GM18505 (cell line): ENCODE measurements at regions not wholly inside any gene's neighbourhood (a gene's known extent, or its start where the extent isn't known, plus 50 kb on each side); places are given as distances from the start of the nearest gene placed in this dataset.
"Not testable (repeated sequence)": the region's sequence is repeated elsewhere in the genome, so short reads cannot be mapped to it uniquely, and the experiment has no call there.

Source experiments
- ATAC-seq: cut with Tn5 transposase; IDR thresholded peaks from one replicate; pipeline ENCODE4 v1.9.1; 2021; ENCODE audit not compliant: unreplicated experiment
- POLR2A ChIP-seq: IDR thresholded peaks from 4 replicates; pipeline ENCODE4 v1.6.1; 2011; ENCODE audit warnings: borderline replicate concordance; ENCODE audit not compliant: insufficient read depth, insufficient read length; ENCODE audit errors: extremely low read depth

DNA sequence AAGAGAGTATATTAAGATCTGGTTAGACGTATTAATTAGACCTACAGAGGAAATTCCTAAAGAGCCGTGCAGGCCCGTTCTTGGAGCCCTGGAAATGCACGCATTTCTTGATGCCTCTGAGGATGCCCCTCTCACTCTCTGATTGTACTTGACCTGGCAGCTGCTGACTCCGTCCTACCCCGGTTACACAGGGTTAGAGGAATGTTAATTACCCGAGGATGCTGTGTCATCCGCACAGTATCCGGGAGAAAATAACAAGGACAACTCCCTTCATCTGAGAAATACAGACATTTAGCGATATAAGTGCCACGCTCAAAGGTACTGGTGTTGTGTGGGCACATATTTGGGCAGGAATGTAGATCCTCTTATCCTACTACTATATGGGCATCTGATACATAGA, 404.6 kb upstream of the FAT1 start:
- ATAC-seq: no peak
- TF ChIP-seq POLR2A: no peak

DNA sequence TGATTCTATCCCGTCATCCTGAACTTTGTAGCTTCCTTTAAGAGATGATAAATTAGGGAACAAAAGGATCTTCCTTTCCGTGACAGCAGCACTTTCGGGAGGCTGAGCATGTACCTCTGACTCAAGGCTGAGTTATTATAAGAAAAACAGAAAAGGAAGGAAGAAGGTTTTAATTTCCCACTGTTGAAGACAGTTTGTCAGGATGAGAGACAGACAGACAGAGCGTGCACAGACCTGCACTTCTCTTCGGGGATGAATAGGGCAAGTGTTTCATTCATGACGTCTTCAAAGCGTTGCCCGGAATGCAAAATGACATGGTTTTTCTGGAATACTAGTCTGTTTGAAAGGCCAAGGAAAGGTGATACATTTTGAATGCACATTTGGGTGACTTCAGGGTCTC, 405.3 kb upstream of the FAT1 start:
- no peak for ATAC-seq
- no peak for TF ChIP-seq POLR2A

DNA sequence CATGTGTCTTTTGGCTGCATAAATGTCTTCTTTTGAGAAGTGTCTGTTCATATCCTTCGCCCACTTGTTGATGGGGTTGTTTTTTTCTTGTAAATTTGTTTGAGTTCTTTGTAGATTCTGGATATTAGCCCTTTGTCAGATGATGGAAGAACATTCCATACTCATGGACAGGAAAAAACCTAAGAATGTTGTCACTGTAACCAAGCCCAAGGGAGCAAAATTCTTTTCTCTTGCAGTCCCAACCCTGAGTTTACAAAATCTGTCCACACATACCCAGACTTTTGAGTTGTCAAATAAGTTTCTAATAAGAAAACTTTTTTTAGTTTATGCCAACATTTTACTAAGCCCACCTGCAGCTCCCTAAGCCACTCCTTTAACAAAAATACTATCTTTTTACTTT, 408.2 kb upstream of the FAT1 start:
- ATAC-seq: not testable (repeated sequence)

DNA sequence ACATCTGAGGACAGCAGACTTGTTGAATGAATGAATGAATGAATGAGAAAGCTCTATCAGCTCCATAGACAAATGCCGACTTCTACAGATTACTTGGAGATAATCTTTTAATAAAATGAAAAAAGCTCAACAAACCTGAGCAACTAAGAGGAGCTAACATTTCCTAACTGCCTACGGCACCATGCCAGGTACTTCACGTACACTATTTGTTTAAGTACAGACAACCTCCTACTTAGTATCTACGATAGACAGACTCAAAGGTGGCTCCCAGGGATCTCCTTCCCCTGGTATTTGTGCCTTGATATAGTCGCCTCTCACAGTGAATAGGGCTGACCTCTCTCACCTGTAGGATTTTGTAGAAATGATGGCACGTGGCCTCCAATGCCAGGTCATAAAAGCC, 412.2 kb upstream of the FAT1 start:
- ATAC-seq: no peak
- TF ChIP-seq POLR2A: no peak

DNA sequence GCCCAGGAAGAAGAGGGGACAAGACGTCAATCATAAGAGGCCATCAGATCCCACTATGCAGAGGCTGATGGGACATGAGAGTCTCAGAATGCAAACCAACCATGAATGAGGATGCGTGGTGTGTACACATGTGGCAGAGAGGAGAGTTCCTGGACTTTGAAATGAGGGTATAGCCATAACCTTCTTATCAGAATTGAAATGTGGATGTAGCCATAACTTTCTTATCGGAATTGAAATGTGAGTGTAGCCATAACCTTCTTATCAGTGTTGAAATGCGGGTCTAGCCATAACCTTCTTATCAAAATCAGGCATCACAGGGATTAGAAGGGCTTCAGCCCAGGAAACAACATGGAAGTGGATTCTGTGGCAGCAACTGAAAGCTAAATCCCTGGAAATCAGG, 415.5 kb upstream of the FAT1 start:
- TF ChIP-seq POLR2A: no peak
- ATAC-seq: no peak

DNA sequence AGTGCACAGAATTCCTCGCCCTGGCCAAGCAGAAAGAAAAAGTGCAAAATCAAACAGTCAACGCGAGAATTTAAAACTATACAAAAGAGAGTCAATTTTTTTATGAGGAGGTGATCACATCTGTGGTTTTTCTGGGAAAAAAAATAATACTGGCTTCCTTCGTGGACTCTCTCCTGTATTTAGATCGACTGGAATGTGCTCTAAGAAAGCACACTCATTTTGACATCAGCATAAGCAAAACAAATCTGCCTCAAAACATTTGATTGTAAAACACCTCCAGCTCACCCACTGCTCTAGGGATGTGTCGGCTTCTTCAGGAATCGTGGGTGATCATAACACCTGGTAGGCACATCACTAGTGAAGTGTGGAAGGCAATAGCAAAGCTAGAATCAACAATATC, 417.4 kb upstream of the FAT1 start:
- no peak for ATAC-seq

DNA sequence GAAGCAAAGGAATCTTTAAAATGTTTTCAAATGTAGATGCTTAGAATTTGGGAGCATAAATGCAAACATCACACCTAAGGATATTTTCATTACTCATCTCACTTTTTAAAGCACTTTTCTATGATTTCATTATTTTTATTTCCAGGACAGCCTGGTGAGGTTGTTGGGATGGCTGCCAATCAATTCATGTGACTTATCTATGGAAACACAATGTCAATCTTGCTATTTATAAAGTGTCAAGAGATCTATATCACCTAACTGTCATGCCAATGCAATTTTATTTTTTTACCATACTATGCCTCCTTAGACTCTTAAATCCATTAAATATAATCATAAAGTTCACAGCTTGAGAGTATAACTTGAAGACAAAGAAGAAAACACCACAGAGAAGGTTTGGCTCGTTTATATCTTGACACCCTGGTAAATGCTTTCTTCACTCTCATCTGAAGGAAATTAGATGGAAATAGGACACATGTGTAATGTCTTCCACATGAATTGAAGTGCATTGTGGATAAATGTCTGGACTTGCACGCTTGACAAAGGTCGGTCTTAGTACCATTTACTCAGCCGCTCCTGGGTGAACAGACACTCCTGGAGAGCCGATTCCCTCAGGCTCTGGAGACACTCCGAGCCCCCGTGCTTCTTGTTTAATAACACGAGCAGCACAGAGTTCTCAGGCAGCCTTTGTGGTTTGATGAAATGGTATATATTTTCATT, 425.7 kb upstream of the FAT1 start:
- ATAC-seq: no peak
- no peak for TF ChIP-seq POLR2A

More for the DNA sequence above, 417.4 kb upstream of the FAT1 start:
- TF ChIP-seq POLR2A: no peak

DNA sequence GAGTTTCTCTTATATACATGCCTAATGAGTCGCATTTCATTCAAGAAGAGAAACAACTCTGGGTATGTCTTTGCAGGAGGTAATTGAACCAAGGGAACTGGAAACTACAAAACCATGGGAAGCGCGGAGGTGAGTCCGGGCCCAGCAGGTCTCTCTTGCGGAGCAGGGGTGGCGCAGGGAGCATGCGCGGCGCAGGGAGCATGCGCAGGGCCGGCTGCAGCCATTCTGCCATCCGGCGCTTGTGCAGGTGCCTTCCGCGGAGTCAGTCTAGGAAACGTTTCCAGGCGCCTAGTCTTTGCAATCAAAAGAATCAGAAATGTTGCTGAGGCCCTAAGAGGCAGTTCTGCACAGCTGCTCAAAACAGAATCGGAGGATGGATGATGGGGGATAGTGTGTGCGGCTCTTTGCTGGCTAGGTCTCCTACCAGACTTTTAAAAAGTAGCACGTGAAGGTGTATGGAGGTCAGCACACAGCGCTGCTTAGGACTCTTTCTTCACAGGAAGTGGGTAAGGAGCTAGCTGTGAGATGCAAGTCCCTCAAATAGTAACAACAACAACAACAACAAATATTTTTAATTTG, 433.8 kb upstream of the FAT1 start:
- no peak for ATAC-seq

DNA sequence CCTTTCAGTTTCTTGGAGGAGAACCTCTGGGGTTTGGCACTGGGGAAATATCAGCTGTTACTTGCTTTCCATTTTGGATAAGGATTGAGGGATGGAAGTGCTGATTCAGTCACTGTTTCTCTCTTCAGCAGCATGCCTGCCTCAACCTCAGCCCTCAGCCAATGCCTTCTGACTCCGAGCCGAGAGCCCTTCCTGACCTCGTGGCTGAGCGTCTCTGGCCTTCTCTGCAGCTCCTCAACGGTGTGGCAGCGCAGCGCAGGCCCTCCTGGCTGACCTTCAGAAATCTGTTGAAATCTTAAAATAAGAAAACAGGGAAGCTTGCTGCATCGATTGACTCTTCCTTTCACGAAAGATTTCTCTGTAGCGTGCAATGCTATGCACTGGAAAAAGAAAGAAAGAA, 434.3 kb upstream of the FAT1 start:
- TF ChIP-seq POLR2A: no peak
- ATAC-seq: no peak

More for the DNA sequence above, 433.8 kb upstream of the FAT1 start:
- TF ChIP-seq POLR2A: no peak

DNA sequence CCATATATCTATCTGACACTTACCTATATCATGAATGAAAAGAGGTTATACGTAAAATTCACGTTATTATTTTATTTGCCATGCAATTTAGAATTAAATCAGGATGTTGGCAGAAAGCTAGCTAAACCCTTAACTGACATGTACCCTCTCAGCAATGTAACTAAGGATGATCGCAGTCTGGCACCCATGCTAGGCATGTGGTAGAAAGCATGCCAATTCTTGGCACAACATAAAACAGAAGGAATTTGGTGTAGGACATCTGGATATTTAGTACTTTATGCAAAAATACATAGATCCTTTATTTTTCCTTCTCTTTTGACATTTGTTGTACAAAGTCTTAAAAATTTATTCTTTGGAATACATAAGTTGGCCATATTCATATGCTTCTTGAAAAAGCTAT, 436.8 kb upstream of the FAT1 start:
- ATAC-seq: no peak
- no peak for TF ChIP-seq POLR2A

DNA sequence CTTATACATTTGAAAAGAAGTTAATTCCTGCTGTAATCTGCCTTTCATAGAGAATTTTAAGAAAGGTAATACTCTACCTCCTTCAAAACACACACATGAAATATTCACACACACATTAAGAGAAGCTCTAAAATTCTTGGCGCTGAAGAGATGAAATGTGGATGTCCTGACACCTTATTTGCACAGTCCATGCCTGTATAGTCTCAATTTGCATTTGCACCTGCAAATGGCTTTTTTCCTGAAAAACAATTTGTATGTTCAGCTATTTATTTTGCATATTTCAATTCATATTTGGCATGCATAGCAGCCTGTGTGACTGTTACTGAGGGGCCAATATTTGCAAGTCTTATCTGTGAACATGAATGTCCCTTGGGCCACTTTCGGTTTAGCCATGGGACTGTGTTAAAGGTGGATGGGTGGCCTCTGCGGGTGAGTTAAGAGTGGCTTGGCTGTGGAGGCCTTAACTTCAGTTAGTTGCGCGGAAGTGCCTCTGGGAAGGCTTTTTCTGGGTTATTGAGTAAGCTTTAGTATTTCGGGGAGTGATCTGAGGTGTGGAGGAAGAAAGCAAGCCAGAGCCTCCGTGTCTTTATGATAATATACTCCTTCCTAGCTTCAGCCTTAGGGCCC, 443.3 kb upstream of the FAT1 start:
- no peak for TF ChIP-seq POLR2A
- no peak for ATAC-seq

DNA sequence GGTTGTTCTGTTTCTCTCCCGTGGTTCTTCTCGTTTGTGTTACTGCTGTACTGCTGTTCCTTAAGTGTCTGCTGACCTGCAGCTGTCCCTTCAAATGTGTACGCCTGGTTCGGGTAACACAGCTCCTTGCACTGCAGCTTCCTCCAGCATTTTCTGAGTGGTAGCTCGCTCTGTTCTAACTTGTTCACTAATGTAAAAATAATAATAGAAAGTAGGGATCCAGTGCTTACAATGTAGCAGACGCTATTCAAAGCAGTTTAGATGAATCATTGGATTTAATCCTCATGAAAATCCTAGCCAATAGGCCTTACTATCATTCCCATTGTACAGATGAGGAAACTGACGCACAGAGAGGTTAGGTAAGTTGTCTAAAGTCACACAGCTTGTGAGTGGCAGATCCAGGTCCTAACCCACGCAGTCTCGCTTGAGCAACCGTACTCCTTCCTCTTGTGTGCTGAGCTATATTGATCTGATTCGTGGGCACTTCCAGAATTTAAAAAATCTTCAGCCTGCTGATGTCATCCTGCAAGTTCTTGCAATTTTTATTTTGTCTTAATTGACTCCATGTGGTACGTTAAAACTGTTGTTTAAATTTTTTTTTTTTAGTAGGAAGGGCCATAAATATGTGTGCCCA, 448.2 kb upstream of the FAT1 start:
- no peak for TF ChIP-seq POLR2A
- ATAC-seq: no peak

DNA sequence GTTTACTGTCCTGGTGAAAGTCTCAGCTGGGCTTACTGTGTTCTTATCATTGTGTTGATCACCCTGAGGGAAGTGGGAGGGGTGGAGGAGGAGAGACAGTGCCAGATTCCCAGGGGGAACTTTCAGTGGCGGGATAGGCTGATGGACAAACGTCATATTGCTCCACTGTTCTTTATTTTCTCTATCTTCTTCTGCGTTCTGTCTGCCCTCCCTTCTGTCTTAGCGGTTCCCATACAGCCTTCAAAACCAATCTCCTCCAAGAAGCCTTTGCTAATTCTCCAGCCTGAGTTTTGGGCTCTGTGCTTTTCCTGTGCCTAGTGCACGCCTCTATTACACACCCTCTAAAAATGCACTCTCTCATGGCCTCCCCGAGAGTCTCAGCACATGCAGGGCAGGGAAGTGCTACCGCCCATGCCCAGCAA, 448.7 kb upstream of the FAT1 start:
- TF ChIP-seq POLR2A: no peak
- ATAC-seq: no peak

DNA sequence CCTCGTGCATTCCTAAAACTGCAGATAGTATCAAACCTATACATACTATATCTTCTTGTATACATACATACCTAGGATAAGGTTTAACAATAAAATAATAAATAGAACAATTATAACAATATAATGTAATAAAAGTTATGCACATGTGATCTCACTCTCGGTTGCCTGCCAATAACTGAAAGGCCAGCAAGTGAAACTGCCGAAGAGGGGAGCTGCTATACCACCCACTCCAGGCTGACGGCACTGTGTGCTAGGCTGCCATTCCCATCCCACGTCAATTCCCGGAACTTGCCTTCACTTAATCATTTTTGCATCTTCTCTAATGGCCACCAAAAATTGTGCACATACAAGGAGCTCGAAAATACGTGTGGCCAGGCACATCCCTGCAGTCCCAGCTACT, 451.1 kb upstream of the FAT1 start:
- no peak for TF ChIP-seq POLR2A
- ATAC-seq: no peak
